ENCODE measurements at regions not wholly inside any gene's neighbourhood (a gene's known extent, or its start where the extent isn't known, plus 50 kb on each side); places are given as distances from the start of the nearest gene placed in this dataset.
"Not testable (repeated sequence)": the region's sequence is repeated elsewhere in the genome, so short reads cannot be mapped to it uniquely, and the experiment has no call there.

DNA sequence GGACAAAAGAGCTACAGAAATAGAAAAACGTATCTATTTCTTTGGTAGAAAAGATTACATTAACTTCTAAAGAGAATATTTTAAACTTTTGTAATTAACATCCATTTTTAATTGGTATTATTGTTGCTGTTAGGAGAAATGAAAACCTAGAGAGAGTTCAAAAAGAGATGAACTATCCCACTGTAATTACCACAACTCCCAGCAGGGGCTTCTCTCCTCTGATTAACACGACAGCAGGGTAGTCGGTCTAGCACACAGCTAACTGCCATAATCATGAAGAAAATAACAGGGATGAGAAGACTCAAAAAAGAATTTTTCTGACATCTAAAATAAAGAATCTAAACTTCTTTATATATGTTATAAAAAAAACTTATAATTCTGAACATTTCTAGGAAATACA is 86.2 kb upstream of the CDH9 start:
- no peak for DNase-seq (ENCODE audit: extremely low spot score)
- ChIA-PET POLR2A (no interaction called here), CTCF (no interaction called here)
- no peak for TF ChIP-seq CTCF (IDR thresholded peaks at IDR 0.05; ENCODE audit: control extremely low read depth, extremely low read depth, low read depth, missing control alignments)

GRCh38 chr5:27119736-27120321 is 81.4 kb upstream of the CDH9 start:
- CTCF ChIA-PET = interaction anchor here (1.9 kb wide), 1 partner anchor 10 kb away, joined by 6 read pairs; no protein-coding TSS in a partner anchor
- POLR2A ChIA-PET; DNase-seq (ENCODE audit: extremely low spot score): not testable (repeated sequence)

DNA sequence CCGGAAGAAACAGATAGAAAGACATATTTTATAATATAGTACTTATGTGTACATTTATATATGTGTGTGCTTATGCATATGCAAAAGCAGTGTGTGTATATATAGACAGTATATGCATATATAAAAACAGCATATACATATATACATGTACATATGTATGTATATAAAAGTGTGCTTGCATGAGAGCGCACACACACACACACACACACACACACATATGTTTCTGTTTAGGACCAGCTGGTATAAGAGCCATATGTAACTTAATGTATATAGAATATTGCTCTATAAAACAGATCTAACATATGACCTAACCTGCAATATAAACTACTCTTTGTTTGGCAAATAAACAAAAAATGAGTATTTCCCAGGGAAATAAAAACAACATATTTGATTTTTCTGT is 65.1 kb upstream of the CDH9 start:
- no peak for DNase-seq (ENCODE audit: extremely low spot score)
- CTCF ChIA-PET = no interaction called here
- POLR2A ChIA-PET = no interaction called here
- no peak for TF ChIP-seq CTCF (IDR thresholded peaks at IDR 0.05; ENCODE audit: control extremely low read depth, extremely low read depth, low read depth, missing control alignments)

GRCh38 chr5:27095761-27096160 is 57.4 kb upstream of the CDH9 start:
- CTCF ChIA-PET = interaction anchor here (1.1 to 1.2 kb wide), 2 partner anchors 21 to 35 kb away, joined by 3 read pairs; no protein-coding TSS in a partner anchor
- DNase-seq (ENCODE audit: extremely low spot score); POLR2A ChIA-PET: not testable (repeated sequence)

GRCh38 chr5:27093279-27093678 is 54.9 kb upstream of the CDH9 start:
- CTCF ChIA-PET = no interaction called here
- no peak for DNase-seq (ENCODE audit: extremely low spot score)
- POLR2A ChIA-PET = no interaction called here
- TF ChIP-seq CTCF (IDR thresholded peaks at IDR 0.05; ENCODE audit: control extremely low read depth, extremely low read depth, low read depth, missing control alignments) = no peak

GRCh38 chr5:27091858-27092257 is 53.5 kb upstream of the CDH9 start:
- CTCF ChIA-PET = no interaction called here
- POLR2A ChIA-PET = no interaction called here
- no peak for TF ChIP-seq CTCF (IDR thresholded peaks at IDR 0.05; ENCODE audit: control extremely low read depth, extremely low read depth, low read depth, missing control alignments)
- no peak for DNase-seq (ENCODE audit: extremely low spot score)

DNA sequence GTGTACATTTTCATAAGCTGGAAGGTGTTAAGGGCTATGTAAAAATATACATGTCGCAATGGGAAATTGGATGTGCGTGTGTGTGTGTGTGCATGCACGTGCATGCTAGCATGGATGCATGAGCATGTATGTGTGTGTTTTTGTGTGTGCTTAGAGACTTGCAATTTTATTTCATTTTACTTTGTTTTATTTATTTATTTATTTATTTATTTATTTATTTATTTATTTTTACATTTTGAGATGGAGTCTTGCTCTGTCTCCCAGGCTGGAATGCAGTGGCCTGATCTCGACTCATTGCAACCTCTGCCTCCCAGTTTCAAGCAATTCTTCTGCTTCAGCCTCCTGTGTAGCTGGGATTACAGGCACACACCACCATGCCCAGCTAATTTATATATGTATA is 50.4 kb upstream of the CDH9 start:
- DNase-seq (ENCODE audit: extremely low spot score); POLR2A ChIA-PET; CTCF ChIA-PET: not testable (repeated sequence)

All from GM10248 (cell line).